Fibroblast of skin of right biceps (primary cell): ENCODE measurements at regions not wholly inside any gene's neighbourhood (a gene's known extent, or its start where the extent isn't known, plus 50 kb on each side); places are given as distances from the start of the nearest gene placed in this dataset.
"Not testable (repeated sequence)": the region's sequence is repeated elsewhere in the genome, so short reads cannot be mapped to it uniquely, and the experiment has no call there.

Source experiments
- DNase-seq: peaks from one replicate; pipeline ENCODE4 v3.0.0-alpha.2; 2013

DNA sequence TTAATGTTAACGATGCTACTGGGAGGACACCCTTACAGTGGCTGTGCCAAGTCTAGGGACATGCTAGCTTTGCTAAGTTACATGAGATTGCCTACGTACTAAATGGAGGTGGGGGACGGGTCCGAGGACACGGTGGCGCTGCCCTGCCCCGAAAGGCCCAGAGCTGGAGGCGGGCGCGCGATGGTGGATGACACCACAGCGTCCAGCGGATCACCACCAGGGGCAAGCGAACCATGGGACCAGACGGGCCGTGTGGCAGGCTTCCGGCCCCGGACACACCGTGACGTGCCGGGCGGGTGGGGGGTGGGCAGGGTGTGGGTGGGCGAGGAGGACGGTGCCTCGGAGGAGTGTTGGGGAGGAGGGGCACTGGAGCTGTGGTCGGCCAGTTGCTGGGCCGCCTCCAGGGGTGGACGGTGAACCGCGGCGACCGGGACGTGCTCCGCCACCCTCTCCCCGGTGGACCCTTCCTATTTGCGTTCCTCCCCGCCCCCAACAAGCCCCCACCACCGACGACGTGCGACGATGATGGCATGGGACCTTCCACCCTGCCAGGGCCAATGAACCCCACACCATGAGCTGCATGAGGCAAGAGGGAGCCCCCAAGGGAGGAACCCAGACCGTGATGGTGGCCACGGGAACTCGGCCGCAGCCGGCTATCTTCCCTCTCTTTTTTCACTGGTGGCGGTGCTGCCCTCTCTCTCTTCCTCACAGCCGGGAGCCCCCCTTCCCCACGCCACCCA lies 773.3 kb upstream of the DEFB115 start:
- DNase-seq = no peak

DNA sequence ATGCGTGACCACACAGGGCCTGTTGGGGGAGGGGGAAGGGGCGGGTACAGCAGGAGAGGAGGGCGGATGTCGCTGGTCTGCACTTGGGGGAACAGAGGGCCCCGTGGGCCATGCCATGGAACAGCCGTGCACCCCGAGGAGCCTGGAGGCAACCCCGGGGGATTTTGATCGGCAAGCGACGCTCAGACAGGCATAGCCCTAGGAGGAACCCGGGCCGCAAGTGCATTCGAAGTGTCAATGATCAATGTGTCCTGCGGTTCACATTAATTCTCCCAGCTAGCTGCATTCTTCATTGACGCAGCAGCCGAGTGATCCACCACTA lies 772.8 kb upstream of the DEFB115 start:
- no peak for DNase-seq

DNA sequence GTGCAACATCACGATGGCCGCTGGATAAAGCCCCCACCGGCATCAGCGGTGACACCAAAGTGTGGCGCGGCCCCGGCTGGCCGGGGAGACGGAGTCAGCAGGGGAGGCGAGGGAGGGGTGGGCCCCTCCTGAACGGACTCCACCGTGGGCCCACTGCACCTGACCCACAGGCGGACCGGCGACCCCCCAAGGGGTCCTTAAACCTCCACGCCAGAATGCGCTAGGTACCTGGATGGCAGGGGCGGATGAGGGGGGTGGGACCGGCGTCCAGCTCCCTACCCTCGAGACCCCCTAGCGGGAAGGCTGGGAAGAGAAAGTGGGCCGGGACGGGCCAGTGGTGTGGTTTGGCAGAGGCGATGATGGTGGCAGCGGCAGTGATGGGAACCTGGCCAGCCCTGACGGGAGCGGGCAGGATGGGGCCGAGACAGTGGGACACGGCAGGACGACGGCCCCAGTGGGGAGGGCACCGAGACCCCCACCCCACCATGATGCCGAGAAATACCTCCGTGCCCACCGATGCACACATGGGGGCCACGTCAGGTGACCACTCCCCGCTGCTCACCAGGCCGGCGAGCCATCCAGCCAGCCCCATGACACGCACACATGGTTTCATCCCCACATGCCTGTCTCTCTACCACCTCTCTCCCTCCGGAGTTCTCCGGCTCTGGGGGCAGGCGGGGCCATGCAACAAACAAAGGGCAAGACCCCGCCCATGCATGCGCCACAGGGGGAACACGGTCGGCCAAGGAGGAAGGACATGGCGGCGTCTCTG lies 771.9 kb upstream of the DEFB115 start:
- no peak for DNase-seq

DNA sequence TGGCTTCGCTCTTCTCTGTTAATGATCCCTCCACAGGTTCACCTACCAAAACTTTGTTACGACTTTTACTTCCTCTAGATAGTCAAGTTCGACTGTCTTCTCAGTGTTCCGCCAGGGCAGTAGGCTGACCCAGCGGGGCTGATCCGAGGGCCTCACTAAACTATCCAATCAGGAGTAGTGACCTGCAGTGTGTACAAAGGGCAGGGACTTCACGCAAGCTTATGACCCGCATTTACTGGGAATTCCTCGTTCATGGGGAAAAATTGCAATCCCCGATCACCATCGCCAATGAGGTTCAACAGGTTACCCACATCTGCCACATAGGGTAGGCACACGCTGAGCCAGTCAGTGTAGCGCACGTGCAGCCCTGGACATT lies 771.4 kb upstream of the DEFB115 start:
- no peak for DNase-seq

DNA sequence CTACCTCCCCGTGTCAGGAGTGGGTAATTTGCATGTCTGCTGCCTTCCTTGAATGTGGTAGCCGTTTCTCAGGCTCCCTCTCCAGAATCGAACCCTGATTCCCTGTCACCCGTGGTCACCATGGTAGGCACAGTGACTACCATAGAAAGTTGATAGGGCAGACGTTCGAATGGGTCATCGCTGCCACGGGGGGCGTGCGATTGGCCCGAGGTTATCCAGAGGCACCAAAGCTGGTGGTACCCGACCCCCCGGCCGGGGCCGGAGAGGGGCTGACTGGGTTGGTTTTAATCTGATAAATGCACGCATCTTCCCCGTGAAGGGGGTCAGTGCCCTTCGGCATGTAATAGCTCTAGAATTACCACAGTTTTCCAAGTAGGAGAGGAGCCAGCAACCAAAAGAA lies 770.0 kb upstream of the DEFB115 start:
- not testable (repeated sequence) for DNase-seq

DNA sequence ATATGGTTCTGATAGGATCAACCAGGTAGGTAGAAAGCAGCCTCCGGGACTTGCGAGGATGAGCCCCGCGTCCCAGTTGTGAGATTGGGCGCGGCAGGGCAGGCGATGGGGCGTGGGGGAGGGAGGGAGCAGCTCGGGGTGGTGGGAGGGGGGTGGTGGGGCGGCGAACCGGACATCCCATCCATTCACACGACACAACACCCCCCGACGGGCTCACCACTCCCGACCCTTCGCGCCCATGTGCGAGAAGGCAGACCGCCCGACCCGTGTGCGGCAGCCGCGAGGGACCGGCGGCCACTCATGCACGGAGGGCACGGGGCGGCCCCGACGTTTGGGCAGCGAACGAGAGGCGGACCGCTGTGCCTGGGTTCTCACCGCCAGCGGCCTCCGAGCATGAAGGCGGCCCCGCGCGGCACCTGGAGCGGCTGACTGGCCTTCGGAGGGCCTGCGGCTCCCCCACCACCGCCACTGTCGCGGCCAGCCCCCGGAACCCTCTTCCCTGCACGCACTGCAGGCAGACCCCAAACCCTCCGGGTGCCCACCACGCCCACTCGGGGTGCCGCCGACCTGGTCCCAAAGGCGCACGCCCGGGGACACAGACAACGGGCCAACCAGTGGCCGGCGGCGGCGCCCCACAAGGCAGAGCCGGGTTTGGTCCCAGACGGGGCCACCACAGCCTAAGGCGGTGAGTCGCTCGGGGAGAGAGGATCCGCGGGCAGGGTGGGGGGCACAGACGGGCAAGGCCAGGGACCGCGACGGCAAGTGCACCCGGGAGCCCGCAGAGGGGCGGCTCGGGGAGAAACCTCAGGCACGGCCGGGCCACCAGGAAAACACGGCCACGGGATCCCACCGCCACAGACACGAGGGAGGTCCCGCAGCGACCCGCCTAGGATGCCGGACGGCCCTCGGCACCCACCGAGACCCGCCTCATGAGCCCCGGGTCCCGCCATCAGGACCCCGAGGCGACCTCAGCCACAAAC lies 769.2 kb upstream of the DEFB115 start:
- no peak for DNase-seq

DNA sequence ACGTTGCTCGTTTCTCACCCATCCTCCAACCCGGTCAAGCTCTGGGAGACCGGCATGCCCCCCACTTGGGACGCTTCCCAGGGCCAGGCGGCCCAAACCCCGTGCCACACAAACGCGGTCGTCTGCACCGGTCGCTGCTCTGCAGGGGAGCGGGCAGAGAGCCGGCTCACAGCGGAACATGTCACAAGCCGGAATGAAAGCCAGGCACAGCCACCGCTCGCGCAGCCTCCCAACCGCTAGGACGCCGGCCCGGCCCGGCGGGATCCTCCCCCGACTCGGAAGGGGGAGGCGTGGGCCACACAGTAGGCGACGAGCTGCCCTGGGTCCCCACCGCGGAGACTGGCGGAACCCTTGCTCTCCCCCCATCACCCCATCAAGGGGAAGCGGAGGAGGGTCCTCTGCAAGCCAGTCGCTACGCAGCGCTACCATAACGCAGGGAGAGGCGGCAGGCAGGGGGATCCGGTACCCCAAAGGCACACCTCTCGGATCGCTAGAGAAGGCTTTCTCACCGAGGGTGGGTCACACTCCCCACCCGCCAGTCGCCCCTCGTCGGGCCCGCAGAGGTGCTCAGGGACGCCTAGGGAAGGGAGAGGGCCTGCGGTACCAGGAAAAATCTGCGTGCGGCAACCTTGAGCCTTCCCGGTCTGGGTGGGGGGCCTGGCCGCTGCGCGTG lies 768.4 kb upstream of the DEFB115 start:
- DNase-seq = no peak

DNA sequence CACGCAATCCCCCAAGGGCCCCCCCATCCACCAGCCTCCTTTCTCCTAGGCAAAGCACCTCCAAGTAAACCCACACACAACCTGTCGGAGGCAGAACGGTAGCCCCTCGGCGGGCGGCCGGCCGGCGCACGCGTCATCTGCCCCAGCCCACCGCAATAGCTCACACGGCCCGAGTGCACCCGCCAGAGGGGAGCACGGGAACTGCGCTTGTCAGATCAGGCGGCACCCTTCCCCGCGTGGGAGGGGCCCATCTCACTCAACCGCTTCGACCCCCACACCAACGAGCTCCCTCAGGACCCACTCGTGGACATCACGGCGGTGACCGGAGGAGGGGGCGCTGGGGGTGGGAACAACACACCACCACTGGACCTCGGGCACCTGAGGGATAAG lies 767.9 kb upstream of the DEFB115 start:
- no peak for DNase-seq

DNA sequence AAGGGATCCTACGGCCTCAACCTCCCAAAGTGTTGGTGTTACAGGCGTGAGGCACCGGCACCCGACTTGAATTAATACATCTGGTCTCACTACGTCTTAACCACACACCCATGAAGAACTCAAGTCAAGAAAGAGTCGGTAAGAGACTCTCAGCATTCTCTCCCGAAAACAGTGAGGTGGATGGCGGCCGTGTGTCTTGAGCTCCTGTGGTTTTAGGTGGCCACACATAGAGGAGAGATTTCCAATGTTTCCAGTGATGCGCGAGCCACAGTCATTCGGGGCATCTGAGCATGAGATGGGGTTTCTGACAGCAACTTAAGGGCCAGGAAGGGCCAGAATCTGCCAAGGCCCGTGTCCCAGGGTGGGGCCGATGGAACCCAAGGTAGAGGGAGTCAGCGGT lies 766.4 kb upstream of the DEFB115 start:
- no peak for DNase-seq

DNA sequence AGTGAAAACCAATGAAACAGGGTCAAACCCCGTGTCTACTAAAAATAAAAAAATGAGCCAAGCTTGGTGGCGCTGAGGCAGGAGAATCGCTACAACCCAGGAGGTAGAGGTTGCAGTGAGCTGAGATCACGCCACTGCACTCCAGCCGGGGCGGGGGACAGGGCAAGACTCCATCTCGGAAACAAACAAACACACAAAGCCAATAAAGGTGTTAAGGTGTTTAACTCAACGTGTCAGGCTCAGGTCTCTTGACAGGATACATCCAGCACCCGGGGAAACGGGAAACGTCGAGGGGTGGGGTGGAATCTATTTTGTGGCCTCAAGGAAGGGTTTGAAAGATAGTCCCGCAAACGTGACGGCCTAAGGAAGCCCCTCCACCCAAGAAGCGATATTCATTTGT lies 760.8 kb upstream of the DEFB115 start:
- DNase-seq = not testable (repeated sequence)

DNA sequence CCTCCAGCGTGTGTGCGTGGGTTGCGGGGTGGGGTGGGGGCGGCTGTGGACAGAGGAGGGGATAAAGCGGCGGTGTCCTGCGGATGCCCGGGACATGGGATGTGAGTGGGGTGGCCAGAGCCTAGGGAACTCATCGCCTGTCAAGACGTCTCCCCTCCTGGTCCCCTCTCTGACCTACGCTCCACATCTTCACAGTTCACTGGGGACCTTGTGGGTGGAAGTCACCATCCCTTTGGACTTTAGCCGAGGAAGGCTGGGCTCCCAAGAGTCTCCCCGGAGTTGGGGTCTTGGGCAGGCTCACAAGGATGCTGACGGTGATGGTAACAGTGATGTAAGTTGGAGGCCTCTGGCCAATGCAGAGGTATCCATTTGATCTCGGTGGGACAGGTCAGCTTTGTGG lies 760.3 kb upstream of the DEFB115 start:
- not testable (repeated sequence) for DNase-seq

DNA sequence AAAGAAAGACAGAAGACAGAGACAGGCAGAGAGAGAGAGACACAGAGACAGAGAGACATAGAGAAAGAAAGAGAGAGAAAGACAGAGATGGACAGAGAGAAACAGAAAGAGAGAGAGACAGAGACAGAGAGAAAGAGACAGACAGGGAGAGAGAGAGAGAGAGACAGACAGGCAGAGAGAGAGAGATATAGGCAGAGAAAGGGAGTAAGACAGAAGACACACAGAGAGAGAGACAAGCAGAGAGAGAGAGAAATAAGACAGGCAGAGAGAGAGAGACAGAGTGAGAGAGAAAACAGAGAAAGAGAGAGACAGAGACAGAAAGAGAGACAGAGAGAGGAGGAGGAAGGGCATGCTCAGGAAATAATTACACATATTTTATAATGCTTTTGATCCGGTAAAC lies 758.3 kb upstream of the DEFB115 start:
- no peak for DNase-seq

DNA sequence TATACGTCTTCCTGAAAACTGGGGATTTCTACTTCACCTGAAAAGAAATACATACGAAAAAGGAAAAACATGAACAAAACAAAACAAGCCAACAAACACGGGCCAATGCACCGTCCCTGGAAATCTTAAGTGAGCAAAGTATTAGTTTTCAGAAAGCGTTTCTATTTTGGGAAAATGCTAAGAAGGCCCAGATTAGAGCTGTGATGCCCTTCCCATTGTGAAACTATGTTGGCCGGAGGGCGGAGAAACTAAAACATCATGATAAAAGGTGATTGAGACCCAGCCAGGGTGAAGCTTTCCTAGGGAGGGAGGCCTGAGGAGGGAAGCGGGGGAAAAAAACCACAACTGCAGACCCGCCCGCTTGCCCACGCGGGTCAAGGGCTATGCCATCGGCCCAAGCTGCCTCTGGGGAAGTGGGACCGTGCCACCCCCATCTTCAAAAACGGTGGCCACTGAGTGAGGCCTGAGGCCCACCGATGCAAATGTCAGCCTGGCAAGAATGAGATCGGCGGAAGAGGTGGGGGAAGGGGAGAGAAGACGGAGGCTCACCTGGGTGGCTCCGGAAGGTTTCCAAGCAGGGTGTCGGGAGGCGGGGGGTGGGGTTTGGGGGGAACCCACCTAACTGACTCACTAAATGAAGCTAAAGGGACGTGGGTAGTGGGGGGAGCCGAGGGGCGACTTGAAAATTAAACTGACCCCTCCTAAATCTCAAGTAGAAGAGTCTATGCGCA lies 757.6 kb upstream of the DEFB115 start:
- DNase-seq = not testable (repeated sequence)

DNA sequence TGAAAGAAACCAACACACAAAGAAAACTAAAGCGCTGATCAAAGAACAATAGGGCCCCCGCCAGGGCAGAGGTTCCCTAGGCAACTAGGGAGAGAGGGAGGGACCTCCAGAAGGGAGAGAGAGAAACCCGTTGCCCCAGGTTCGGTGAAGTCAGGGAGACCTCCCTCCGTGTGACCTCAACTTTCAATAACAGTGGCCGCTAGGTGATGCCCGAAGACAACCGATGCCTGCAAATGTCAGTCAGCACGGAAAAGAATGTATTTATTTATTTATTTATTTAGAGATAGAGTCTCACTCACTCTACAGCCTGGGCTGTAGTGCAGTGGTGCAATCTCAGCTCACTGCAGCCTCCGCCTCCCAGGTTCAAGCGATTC lies 757.0 kb upstream of the DEFB115 start:
- DNase-seq = not testable (repeated sequence)

DNA sequence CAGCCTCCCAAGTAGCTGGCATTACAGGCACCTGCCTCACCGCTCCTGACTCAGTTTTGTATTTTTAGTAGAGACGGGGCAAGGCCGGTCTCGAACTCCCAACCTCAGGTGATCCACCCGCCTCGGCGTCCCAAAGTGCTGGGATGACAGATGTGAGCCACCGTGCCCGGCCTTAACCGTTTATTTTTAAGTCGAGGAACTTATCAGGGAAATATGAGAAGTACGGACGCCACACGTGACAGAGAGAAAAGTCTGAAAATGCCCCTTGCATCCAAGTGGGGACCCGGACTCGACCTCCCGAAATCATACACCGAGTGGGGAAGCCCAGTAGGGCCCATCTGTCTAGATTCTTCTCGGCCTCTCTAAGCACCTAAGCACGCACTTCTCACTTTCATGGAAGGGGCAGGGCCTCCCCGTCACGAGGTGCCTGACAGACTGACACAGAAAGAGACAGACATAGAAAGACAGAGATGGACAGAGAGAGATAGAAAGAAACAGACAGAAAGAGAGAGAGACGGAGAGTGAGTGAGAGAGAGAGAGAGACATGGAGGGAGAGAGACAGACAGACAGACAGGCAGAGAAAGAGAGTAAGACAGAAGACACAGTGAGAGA lies 756.5 kb upstream of the DEFB115 start:
- no peak for DNase-seq

DNA sequence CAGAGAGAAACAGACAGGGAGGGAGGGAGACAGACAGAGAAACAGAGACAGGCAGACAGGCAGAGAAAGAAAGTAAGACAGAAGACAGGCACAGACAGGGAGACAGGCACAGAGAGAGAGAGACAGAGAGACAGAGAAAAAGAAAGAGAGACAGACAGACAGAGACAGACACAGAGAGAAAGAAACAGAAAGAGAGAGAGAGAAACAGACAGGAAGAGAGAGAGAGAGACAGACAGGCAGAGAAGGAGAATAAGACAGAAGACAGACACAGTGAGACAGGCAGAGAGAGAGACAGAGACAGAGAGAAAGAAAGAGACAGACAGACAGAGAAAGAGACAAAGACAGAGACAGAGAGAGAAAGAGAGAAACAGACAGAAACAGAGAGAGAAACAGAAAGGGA lies 754.8 kb upstream of the DEFB115 start:
- no peak for DNase-seq

DNA sequence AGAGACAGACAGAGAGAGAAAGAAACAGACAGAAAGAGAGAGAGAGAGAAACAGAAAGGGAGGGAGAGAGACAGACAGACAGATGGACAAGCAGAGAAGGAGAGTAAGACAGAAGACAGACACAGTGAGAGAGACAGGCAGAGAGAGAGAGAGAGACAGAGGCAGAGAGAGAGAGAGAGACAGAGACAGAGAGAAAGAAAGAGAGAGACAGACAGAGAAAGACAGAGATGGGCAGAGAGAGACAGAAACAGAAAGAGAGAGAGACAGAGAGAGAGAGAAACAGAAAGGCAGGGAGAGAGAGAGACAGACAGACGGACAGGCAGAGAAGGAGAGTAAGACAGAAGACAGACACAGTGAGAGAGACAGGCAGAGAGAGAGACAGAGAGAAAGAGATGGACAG lies 754.3 kb upstream of the DEFB115 start:
- DNase-seq = not testable (repeated sequence)

DNA sequence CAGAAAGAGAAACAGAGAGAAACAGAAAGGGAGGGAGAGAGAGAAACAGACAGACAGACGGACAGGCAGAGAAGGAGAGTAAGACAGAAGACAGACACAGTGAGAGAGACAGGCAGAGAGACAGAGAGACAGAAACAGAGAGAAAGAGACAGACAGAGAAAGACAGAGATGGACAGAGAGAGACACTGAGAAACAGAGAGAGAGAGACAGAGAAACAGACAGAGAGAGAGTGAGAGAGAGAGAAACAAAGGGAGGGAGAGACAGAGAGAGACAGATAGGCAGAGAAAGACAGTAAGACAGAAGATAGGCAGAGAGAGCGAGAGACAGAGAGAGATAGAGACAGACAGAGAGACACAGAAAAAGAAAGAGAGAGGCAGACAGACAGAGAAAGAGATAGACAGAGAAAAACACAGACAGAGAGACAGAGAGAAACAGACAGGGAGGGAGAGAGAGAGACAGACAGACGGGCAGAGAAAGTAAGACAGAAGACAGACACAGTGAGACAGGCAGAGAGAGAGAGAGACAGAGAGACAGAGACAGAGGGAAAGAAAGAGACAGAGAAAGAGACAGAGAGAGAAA lies 753.4 kb upstream of the DEFB115 start:
- DNase-seq = no peak

DNA sequence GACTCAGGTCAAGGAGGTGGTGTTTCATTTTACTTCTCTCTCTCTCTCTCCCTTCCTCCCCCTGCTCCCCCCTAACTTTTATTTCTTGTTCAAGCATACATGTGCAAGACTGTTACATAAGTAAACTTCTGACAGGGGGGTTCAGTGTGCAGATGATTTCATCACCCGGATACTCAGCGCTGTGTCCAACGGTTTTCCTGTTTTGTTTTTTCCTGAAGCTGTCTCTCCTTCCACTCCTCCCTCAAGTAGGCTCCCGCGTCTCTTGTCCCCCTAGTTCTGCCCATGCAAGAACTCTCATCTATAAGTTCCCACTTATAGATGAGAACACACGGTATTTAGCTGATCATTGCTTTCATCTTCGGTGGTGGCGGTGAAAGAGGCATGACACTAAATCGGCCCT lies 751.9 kb upstream of the DEFB115 start:
- no peak for DNase-seq

DNA sequence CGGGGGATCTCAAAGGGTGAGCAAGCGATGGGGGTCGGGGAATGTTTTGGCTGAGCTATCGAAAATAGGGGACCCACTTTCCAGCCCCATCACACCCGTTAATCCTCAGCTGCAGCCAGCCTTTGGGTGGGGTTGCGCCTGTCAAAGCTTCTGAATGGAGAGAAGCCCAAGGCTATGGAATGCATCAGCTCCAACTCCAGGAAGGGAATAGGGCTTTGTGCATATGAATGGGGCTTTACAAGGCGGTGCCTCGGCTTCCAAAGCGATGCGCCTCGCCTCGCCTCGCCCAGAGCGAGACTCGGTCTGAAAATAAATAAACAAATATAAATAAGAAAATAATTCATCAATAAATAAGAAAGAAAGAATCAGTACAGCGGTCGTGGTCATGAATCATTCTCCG lies 751.4 kb upstream of the DEFB115 start:
- DNase-seq = no peak

DNA sequence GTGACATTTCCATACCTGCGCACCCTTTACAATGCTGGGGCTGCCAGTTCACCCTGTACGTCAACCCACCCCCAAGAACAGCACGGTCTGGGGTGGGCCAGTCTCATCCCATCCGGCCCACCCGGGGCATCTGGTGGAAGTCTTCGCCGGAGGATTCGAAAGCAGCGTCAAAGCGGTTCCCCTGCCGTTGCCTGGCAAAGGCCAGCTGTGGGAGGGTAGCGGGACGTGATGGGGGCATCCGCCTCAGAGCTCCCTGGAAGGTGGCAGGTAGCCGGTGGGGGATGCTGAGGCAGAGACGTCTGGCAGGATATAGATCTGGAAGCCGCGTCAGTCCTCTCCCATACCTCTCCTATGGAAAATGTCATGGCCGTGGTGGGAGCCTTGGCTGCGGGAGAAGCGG lies 749.1 kb upstream of the DEFB115 start:
- DNase-seq = not testable (repeated sequence)
